Spleen (tissue), 11 donors: ENCODE measurements at regions not wholly inside any gene's neighbourhood (a gene's known extent, or its start where the extent isn't known, plus 50 kb on each side); places are given as distances from the start of the nearest gene placed in this dataset.

ENCODE experiments used
- DNase-seq: peaks from one replicate; pipeline ENCODE4 v3.0.0-alpha.2; 2020
- H3K27ac ChIP-seq, 8 donors: fragments of 200-600 bp; sonication (generic) in 7 of 8; 1 replicate in 4 of 8; 2 replicates in 4 of 8; pipeline versions ENCODE4 v1.5.0 to v1.8.0; 2016 to 2021; ENCODE audit warnings: inconsistent platforms in 4 of 8, mild to moderate bottlenecking in 4 of 8, moderate library complexity in 1 of 8
- H3K27me3 ChIP-seq, 7 donors: fragments of 200-600 bp; sonication (generic) in 6 of 7; replicated peaks in 1 of 7; 1 replicate in 4 of 7; 2 replicates in 3 of 7; pipeline versions ENCODE4 v1.5.0 to v1.8.0; 2016 to 2021; ENCODE audit warnings: inconsistent platforms in 3 of 7, mild to moderate bottlenecking in 1 of 7
- H3K36me3 ChIP-seq, 6 donors: fragments of 200-600 bp; sonication (generic) in 5 of 6; 1 replicate in 4 of 6; 2 replicates in 2 of 6; pipeline versions ENCODE4 v1.5.0 to v1.8.0; 2016 to 2021; ENCODE audit warnings: inconsistent platforms in 2 of 6
- H3K4me1 ChIP-seq, 6 donors: fragments of 200-600 bp; sonication (generic) in 5 of 6; 1 replicate in 3 of 6; 2 replicates in 3 of 6; pipeline versions ENCODE4 v1.5.0 to v1.8.0; 2016 to 2021; ENCODE audit warnings: inconsistent platforms in 3 of 6
- H3K4me3 ChIP-seq, 8 donors: fragments of 200-600 bp; sonication (generic) in 7 of 8; 1 replicate in 4 of 8; 2 replicates in 4 of 8; pipeline versions ENCODE4 v1.5.0 to v1.8.0; 2016 to 2021; ENCODE audit warnings: inconsistent platforms in 4 of 8, mild to moderate bottlenecking in 4 of 8, moderate library complexity in 2 of 8
- H3K9me3 ChIP-seq, 8 donors: fragments of 200-600 bp; sonication (generic) in 7 of 8; 1 replicate in 4 of 8; 2 replicates in 4 of 8; pipeline versions ENCODE4 v1.5.0 to v1.8.0; 2016 to 2021; ENCODE audit warnings: inconsistent platforms in 4 of 8
- POLR2A ChIP-seq, 3 donors: fragments of 450-650 bp; IDR thresholded peaks; one replicate each; pipeline ENCODE4 v1.5.1; 2017; ENCODE audit warnings: antibody characterized with exemption in 3 of 3, mild to moderate bottlenecking in 1 of 3
- POLR2AphosphoS5 ChIP-seq, 3 donors: sonication (generic); formaldehyde crosslinking; IDR thresholded peaks; one replicate each; pipeline ENCODE4 v1.5.1; 2017; ENCODE audit warnings: antibody characterized with exemption in 3 of 3
- WGBS, 5 donors: extraction: QIAGEN DNeasy Blood & Tissue Kit in 3 of 5; methylation state at CpG; one replicate each; pipeline versions ENCODE4 v1.1.5 to v1.1.7; 2013 to 2018; 5-methylcytosine and 5-hydroxymethylcytosine counted together
- intact Hi-C: fragments of 100-400 bp; cut with DNase I; formaldehyde crosslinking; loops from one replicate; pipeline ENCODE4 v1.15.0; 2023; ENCODE audit warnings: low total_unique reads
- TF ChIP-seq, protein P1 (sequence below), 11 experiments: fragments of 200-600 bp in 7 of 11; fragments of 450-650 bp in 4 of 11; sonication (generic) in 4 of 11; IDR thresholded peaks in 8 of 11; conservative IDR thresholded peaks in 3 of 11; 1 replicate in 7 of 11; 2 replicates in 4 of 11; pipeline versions ENCODE4 v1.4.0 to v1.8.0; 2016 to 2021; ENCODE audit warnings: antibody characterized with exemption in 11 of 11, inconsistent platforms in 4 of 11, mild to moderate bottlenecking in 1 of 11
- donor health status: healthy with polysubstance abuse.
- donor health status: DM: no; HTN: no; CAD: no; lungs with moderate emphysema.
- donor health status: DM: no; HTN: no; CAD: no.
- donor health status: Bipolar disorder and iron deficiency.
- donor health status: healthy.
- donor health status: DM: no; HTN: no; CAD: no.
- donor health status: DM: yes; HTN: yes; CAD: no.

DNA sequence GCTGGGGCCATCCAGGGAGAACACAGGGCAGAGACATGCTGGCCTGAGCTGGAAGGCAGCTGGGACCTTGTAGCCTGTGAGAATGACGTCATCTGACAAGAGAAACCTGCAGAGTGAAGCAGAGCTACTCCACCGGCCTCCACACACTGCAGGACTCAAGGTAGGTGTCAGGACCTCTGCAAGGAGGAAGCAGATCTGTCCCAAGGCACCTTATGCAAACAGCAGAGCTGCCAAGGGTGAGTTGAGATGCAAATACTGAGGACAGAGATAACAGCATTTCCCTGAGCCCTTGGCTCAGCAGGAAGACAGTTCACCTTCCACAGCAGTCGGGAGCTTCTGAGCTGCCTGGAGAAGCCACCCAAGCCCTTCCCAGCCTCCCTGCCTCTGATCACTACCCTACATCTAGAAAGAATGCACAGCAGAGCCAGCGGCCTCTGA lies 51.9 kb upstream of the IGSF9B start:
- TF ChIP-seq, protein P1, sequence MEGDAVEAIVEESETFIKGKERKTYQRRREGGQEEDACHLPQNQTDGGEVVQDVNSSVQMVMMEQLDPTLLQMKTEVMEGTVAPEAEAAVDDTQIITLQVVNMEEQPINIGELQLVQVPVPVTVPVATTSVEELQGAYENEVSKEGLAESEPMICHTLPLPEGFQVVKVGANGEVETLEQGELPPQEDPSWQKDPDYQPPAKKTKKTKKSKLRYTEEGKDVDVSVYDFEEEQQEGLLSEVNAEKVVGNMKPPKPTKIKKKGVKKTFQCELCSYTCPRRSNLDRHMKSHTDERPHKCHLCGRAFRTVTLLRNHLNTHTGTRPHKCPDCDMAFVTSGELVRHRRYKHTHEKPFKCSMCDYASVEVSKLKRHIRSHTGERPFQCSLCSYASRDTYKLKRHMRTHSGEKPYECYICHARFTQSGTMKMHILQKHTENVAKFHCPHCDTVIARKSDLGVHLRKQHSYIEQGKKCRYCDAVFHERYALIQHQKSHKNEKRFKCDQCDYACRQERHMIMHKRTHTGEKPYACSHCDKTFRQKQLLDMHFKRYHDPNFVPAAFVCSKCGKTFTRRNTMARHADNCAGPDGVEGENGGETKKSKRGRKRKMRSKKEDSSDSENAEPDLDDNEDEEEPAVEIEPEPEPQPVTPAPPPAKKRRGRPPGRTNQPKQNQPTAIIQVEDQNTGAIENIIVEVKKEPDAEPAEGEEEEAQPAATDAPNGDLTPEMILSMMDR (IDR thresholded peaks at IDR 0.05 in 8 of 11, conservative IDR thresholded peaks at IDR 0.05 in 3 of 11): no peak
- TF ChIP-seq POLR2A (IDR thresholded peaks at IDR 0.05): no peak
- TF ChIP-seq POLR2AphosphoS5 (IDR thresholded peaks at IDR 0.05): no peak
- WGBS, 5 donors: 50 to 60% (median 53%) methylated on average over 4 of the region's 4 CpGs
- Histone ChIP-seq H3K4me1 (peaks cover 0 to 11% (median 0%) of the 10 kb centered on the region in 6 donors), H3K36me3 (no peaks in the 10 kb centered on the region), H3K27me3 (peaks cover 0 to 26% (median 0%) of the 10 kb centered on the region in 7 donors), H3K4me3 (no peak overlapping the region), H3K9me3 (no peaks in the 10 kb centered on the region), H3K27ac (no peak overlapping the region)
- intact Hi-C loops: no loop called here
- DNase-seq: no peak

DNA sequence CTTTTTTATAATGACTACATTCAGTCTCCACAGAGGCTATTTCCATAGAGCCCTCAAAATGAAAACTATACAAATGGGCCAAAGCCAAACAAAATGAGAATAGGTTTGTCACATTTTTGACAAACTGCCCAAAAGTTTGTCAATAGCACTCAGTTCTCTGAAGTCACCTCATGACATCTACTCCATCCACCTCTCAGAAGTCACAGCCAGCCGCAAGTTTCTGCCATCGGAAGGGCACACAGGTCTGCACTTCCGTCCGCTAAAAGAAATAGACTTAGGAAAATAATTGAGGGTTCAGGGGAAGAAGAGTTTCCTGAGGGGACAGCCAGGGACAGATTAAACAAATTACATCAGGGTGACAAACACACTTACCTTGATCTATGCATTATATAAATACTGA lies 55.4 kb upstream of the JAM3 start:
- Histone ChIP-seq H3K4me1 (peaks cover 0 to under 1% (median 0%) of the 10 kb centered on the region in 6 donors), H3K9me3 (no peaks in the 10 kb centered on the region), H3K27ac (no peak overlapping the region), H3K27me3 (peaks cover 0 to 52% (median 0%) of the 10 kb centered on the region in 7 donors), H3K36me3 (no peaks in the 10 kb centered on the region), H3K4me3 (no peak overlapping the region)
- intact Hi-C loops: no loop called here
- no peak for DNase-seq
- TF ChIP-seq POLR2A (IDR thresholded peaks at IDR 0.05): no peak
- 79 to 93% (median 91%) methylated on average over 4 of the region's 4 CpGs for WGBS, 5 donors

DNA sequence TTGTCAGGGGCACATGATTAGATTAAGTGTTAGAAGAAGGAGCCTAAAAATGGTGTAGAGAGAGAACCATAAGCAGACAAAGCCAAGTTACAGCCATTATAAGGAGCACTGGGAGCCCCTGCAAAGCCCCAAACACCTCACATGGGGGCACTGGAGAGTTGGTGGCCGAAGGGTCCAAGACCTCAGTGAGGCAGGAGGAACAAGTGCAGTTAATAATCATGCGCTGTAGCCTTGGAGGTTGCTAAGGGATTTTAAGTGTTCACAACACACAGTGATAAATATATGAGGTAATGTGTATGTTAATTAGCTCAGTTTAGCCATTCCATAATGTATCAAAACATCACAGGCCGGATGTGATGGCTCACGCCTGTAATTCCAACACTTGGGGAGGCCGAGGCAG lies 54.4 kb upstream of the JAM3 start:
- Histone ChIP-seq H3K36me3 (no peaks in the 10 kb centered on the region), H3K27ac (no peak overlapping the region), H3K27me3 (peaks cover 0 to 52% (median 0%) of the 10 kb centered on the region in 7 donors), H3K4me1 (no peaks in the 10 kb centered on the region), H3K9me3 (no peaks in the 10 kb centered on the region), H3K4me3 (no peak overlapping the region)
- WGBS, 5 donors: 68 to 79% (median 71%) methylated on average over 5 of the region's 5 CpGs
- TF ChIP-seq, protein P1 (IDR thresholded peaks at IDR 0.05 in 8 of 11, conservative IDR thresholded peaks at IDR 0.05 in 3 of 11): no peak
- TF ChIP-seq POLR2A (IDR thresholded peaks at IDR 0.05): no peak
- TF ChIP-seq POLR2AphosphoS5 (IDR thresholded peaks at IDR 0.05): no peak
- no peak for DNase-seq
- intact Hi-C loops: no loop called here

DNA sequence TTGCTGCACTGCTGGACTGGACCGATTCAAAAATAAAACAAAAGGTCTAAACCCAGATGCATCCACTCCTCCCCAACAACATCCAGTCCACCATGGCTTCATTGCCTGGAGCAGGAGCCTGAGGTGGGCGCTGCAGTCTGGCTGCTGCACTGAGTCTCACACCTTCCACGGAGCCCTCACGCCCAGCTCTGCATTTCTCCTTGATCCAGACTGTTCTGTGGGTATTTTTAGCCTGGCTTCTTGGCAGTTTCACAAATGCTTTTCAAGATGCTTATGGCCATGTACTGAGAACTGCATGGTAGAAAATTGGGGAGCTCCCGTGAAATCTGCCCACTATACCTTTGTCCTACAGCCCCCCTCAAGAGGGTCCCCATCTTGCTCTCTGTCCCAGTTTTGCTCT lies 53.3 kb upstream of the JAM3 start:
- TF ChIP-seq POLR2A (IDR thresholded peaks at IDR 0.05) (no peak), POLR2AphosphoS5 (IDR thresholded peaks at IDR 0.05) (no peak)
- TF ChIP-seq, protein P1 (IDR thresholded peaks at IDR 0.05 in 8 of 11, conservative IDR thresholded peaks at IDR 0.05 in 3 of 11): no peak
- Histone ChIP-seq H3K9me3 (no peaks in the 10 kb centered on the region), H3K36me3 (no peaks in the 10 kb centered on the region), H3K4me1 (no peaks in the 10 kb centered on the region), H3K27me3 (peaks cover 0 to 62% (median 0%) of the 10 kb centered on the region in 7 donors), H3K27ac (no peak overlapping the region), H3K4me3 (no peak overlapping the region)
- no peak for DNase-seq
- WGBS, 5 donors: 81 to 88% (median 85%) methylated on average over 5 of the region's 5 CpGs
- intact Hi-C loops: no loop called here
